ENCODE measurements at regions not wholly inside any gene's neighbourhood (a gene's known extent, or its start where the extent isn't known, plus 50 kb on each side); places are given as distances from the start of the nearest gene placed in this dataset.
"Not testable (repeated sequence)": the region's sequence is repeated elsewhere in the genome, so short reads cannot be mapped to it uniquely, and the experiment has no call there.

- no peak for DNase-seq (ENCODE audit: low read depth in 2 of 2)
- TF ChIP-seq CTCF (IDR thresholded peaks at IDR 0.05; ENCODE audit: low read depth, low read length): no peak
- H3K4me3 ChIP-seq (replicated peaks in 1 of 2; ENCODE audit: low read depth in 2 of 2, low read length in 2 of 2): no peak overlapping the region
These were observed 209.4 kb upstream of the FOXK1 start for GRCh38 chr7:4472728-4473127.

DNA sequence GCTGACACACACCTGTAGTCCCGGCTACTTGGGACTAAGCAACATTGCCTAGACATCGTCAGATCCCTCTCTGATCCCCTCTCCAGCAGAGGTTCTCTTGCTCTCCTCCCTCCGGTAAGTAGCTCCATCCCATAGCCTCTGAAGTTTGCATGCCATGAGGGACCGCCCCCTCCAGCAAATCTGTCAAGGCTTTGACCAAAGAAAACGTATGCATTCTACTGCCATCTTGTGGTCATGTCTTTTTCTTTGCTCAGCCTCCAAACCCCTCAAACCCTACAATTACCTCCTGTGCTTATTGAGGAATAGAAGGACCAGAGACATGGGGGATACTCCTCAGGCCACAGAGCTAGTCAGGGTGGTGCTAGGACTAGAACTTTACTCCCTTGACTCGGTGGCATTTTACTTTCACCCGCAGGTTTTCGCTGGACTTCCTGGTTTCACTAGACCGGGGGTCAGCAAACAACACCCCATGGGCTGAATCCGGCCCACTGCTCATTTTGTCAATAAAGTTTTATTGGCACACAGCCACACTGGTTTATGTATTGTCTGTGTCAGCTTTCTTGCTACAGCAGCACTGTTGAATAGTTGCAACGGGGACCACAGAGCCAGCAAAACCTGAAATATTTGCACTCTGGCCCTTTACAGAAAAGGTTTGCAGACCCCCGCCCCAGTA, 202.6 kb upstream of the FOXK1 start:
- DNase-seq (ENCODE audit: low read depth in 2 of 2): peak; percentile 25 to 79
- H3K4me3 ChIP-seq (replicated peaks in 1 of 2; ENCODE audit: low read depth in 2 of 2, low read length in 2 of 2): no peak overlapping the region
- peak; percentile 54 for TF ChIP-seq CTCF (IDR thresholded peaks at IDR 0.05; ENCODE audit: low read depth, low read length)

DNA sequence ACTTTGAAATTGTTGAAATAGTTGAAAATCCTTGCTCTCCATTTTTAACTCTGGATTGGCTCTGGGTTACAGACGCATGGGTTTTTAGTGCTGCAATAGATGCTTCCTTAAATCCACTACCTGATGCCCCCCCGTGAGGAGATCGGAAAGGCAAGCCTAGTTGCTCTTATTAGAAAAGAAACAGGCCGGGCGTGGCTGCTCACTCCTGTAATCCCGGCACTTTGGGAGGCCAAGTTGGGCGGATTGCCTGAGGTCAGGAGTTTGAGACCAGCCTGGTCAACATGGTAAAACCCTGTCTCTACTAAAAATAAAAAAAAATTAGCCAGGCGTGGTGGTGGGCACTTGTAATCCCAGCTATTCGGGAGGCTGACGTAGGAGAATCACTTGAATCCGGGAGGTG, 202.0 kb upstream of the FOXK1 start:
- H3K4me3 ChIP-seq (replicated peaks in 1 of 2; ENCODE audit: low read depth in 2 of 2, low read length in 2 of 2); DNase-seq (ENCODE audit: low read depth in 2 of 2): not testable (repeated sequence)

DNA sequence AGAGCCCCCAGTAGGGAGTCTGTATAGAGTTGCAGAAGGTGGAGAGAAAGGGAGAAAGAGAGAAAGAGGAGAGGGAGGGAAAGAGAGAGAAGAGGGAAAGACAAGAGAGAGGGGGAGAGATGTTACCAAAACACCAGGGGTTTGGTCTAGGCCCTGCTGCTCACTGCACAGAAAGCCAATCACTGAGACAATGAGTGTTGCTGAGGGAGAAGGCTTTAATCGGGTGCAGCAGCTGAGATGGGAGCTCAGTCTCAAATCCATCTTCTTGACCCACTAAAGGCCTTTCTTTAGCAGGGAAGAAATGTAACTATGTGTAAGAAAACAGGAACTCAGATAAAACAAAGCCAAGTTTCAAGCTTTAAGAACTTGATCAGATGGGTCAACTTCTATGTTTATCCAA, 198.2 kb upstream of the FOXK1 start:
- H3K4me3 ChIP-seq (replicated peaks in 1 of 2; ENCODE audit: low read depth in 2 of 2, low read length in 2 of 2): no peak overlapping the region
- no peak for DNase-seq (ENCODE audit: low read depth in 2 of 2)
- TF ChIP-seq CTCF (IDR thresholded peaks at IDR 0.05; ENCODE audit: low read depth, low read length): no peak

DNA sequence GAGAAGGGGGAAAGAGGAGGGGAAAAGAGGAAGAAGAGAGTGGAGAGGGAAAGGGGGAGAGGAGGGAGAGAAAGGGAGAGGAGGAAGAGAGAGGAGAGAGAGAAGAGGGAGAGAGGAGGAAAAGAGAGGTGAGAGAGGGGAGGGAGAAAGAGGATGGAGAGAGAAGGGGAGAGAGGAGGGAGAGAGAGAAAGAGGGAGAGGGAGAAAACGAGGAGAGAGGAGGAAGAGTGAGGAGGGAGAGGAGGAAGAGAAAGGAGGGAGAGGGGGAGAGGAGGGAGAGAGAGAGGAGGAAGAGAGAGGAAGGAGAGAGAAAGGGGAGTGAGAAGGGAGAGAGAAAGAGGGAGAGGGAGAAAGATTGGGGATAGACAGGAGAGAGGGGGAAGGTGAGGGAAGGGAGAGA, 197.6 kb upstream of the FOXK1 start:
- no peak for TF ChIP-seq CTCF (IDR thresholded peaks at IDR 0.05; ENCODE audit: low read depth, low read length)
- H3K4me3 ChIP-seq (replicated peaks in 1 of 2; ENCODE audit: low read depth in 2 of 2, low read length in 2 of 2): no peak overlapping the region
- DNase-seq (ENCODE audit: low read depth in 2 of 2): no peak

- no peak overlapping the region for H3K4me3 ChIP-seq (replicated peaks in 1 of 2; ENCODE audit: low read depth in 2 of 2, low read length in 2 of 2)
- no peak for DNase-seq (ENCODE audit: low read depth in 2 of 2)
- no peak for TF ChIP-seq CTCF (IDR thresholded peaks at IDR 0.05; ENCODE audit: low read depth, low read length)
These were observed 195.2 kb upstream of the FOXK1 start for GRCh38 chr7:4486907-4487306.

- DNase-seq (ENCODE audit: low read depth in 2 of 2); H3K4me3 ChIP-seq (replicated peaks in 1 of 2; ENCODE audit: low read depth in 2 of 2, low read length in 2 of 2): not testable (repeated sequence)
These were observed 185.2 kb upstream of the FOXK1 start for GRCh38 chr7:4496911-4497310.

GRCh38 chr7:4500812-4501211, 181.3 kb upstream of the FOXK1 start:
- no peak for TF ChIP-seq CTCF (IDR thresholded peaks at IDR 0.05; ENCODE audit: low read depth, low read length)
- DNase-seq (ENCODE audit: low read depth in 2 of 2): no peak
- H3K4me3 ChIP-seq (replicated peaks in 1 of 2; ENCODE audit: low read depth in 2 of 2, low read length in 2 of 2): no peak overlapping the region

GRCh38 chr7:4507886-4508285, 174.2 kb upstream of the FOXK1 start:
- not testable (repeated sequence) for DNase-seq (ENCODE audit: low read depth in 2 of 2); H3K4me3 ChIP-seq (replicated peaks in 1 of 2; ENCODE audit: low read depth in 2 of 2, low read length in 2 of 2)

Measured in cardiac fibroblast (primary cell).